ENCODE measurements at regions not wholly inside any gene's neighbourhood (a gene's known extent, or its start where the extent isn't known, plus 50 kb on each side); places are given as distances from the start of the nearest gene placed in this dataset.

GRCh38 chr15:26095710-26096330 is 232.7 kb upstream of the ATP10A start:
- TF ChIP-seq, protein P1, sequence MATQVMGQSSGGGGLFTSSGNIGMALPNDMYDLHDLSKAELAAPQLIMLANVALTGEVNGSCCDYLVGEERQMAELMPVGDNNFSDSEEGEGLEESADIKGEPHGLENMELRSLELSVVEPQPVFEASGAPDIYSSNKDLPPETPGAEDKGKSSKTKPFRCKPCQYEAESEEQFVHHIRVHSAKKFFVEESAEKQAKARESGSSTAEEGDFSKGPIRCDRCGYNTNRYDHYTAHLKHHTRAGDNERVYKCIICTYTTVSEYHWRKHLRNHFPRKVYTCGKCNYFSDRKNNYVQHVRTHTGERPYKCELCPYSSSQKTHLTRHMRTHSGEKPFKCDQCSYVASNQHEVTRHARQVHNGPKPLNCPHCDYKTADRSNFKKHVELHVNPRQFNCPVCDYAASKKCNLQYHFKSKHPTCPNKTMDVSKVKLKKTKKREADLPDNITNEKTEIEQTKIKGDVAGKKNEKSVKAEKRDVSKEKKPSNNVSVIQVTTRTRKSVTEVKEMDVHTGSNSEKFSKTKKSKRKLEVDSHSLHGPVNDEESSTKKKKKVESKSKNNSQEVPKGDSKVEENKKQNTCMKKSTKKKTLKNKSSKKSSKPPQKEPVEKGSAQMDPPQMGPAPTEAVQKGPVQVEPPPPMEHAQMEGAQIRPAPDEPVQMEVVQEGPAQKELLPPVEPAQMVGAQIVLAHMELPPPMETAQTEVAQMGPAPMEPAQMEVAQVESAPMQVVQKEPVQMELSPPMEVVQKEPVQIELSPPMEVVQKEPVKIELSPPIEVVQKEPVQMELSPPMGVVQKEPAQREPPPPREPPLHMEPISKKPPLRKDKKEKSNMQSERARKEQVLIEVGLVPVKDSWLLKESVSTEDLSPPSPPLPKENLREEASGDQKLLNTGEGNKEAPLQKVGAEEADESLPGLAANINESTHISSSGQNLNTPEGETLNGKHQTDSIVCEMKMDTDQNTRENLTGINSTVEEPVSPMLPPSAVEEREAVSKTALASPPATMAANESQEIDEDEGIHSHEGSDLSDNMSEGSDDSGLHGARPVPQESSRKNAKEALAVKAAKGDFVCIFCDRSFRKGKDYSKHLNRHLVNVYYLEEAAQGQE (IDR thresholded peaks at IDR 0.05; ENCODE audit: insufficient read depth in 1 of 2, low read depth in 2 of 2, low read length in 2 of 2) = no peak
- TF ChIP-seq TAF1 (IDR thresholded peaks at IDR 0.05; ENCODE audit: borderline replicate concordance, insufficient read depth, low read length) = no peak
- no peak for TF ChIP-seq SIN3A (IDR thresholded peaks at IDR 0.05; ENCODE audit: borderline replicate concordance, insufficient read depth, low read length)

- TF ChIP-seq FOXP2 (optimal IDR thresholded peaks at IDR 0.05; ENCODE audit: borderline replicate concordance, extremely low read depth, extremely low read length, insufficient read depth) = no peak
- no peak for TF ChIP-seq TAF1 (IDR thresholded peaks at IDR 0.05; ENCODE audit: borderline replicate concordance, insufficient read depth, low read length)
- no peak for TF ChIP-seq SIN3A (IDR thresholded peaks at IDR 0.05; ENCODE audit: borderline replicate concordance, insufficient read depth, low read length)
- TF ChIP-seq POLR2AphosphoS5 (IDR thresholded peaks at IDR 0.05; ENCODE audit: low read depth, low read length) = no peak
- TF ChIP-seq, protein P1 (IDR thresholded peaks at IDR 0.05; ENCODE audit: insufficient read depth in 1 of 2, low read depth in 2 of 2, low read length in 2 of 2) = no peak
Observed at GRCh38 chr15:26091184-26091583, 228.1 kb upstream of the ATP10A start.

GRCh38 chr15:26087881-26088280 is 224.8 kb upstream of the ATP10A start:
- no peak for TF ChIP-seq SIN3A (IDR thresholded peaks at IDR 0.05; ENCODE audit: borderline replicate concordance, insufficient read depth, low read length)
- TF ChIP-seq TAF1 (IDR thresholded peaks at IDR 0.05; ENCODE audit: borderline replicate concordance, insufficient read depth, low read length) = no peak
- TF ChIP-seq, protein P1 (IDR thresholded peaks at IDR 0.05; ENCODE audit: insufficient read depth in 1 of 2, low read depth in 2 of 2, low read length in 2 of 2) = no peak
- no peak for TF ChIP-seq FOXP2 (optimal IDR thresholded peaks at IDR 0.05; ENCODE audit: borderline replicate concordance, extremely low read depth, extremely low read length, insufficient read depth)
- no peak for TF ChIP-seq POLR2AphosphoS5 (IDR thresholded peaks at IDR 0.05; ENCODE audit: low read depth, low read length)

DNA sequence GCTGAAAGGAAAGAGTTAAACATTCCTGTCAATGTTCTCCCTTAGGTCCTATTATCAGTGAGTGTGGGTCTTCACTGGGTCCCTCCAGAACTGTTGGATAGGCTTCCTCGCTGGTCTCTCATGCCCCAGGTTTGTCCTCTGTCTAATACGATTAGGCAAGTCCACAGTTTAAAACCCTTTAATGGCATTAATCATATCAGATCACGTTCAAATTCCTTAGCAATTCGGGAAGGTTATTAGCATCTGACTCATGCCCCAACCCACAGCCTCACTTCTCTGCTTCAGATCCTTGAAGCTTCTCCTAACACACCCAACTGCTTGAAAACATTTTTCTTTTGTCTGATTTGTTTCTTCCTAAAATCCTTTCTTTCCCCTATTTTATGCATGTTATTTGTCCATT is 224.3 kb upstream of the ATP10A start:
- TF ChIP-seq TAF1 (IDR thresholded peaks at IDR 0.05; ENCODE audit: borderline replicate concordance, insufficient read depth, low read length) = no peak
- no peak for TF ChIP-seq FOXP2 (optimal IDR thresholded peaks at IDR 0.05; ENCODE audit: borderline replicate concordance, extremely low read depth, extremely low read length, insufficient read depth)
- TF ChIP-seq POLR2AphosphoS5 (IDR thresholded peaks at IDR 0.05; ENCODE audit: low read depth, low read length) = no peak
- TF ChIP-seq, protein P1 (IDR thresholded peaks at IDR 0.05; ENCODE audit: insufficient read depth in 1 of 2, low read depth in 2 of 2, low read length in 2 of 2) = no peak
- TF ChIP-seq SIN3A (IDR thresholded peaks at IDR 0.05; ENCODE audit: borderline replicate concordance, insufficient read depth, low read length) = no peak

DNA sequence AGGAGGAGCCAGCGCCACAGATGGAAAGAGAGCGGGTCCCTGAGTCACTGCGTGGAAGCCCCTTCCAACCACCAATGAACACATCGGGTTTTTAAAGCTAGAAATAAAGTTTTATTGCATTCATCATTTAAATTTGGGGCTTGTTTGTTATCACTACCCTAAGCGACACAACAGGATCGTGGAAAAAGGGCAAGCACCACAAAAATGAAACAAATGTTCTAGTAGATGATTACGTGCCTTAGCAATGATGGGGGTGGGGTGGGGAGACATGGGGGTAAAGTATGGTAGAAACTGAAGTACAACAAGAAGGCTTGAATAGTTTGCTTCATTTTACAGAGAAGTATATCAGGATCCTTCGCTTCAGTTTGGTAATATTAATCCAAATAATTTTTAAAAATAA is 221.6 kb upstream of the ATP10A start:
- TF ChIP-seq TAF1 (IDR thresholded peaks at IDR 0.05; ENCODE audit: borderline replicate concordance, insufficient read depth, low read length) = no peak
- no peak for TF ChIP-seq FOXP2 (optimal IDR thresholded peaks at IDR 0.05; ENCODE audit: borderline replicate concordance, extremely low read depth, extremely low read length, insufficient read depth)
- TF ChIP-seq, protein P1 (IDR thresholded peaks at IDR 0.05; ENCODE audit: insufficient read depth in 1 of 2, low read depth in 2 of 2, low read length in 2 of 2) = no peak
- no peak for TF ChIP-seq POLR2AphosphoS5 (IDR thresholded peaks at IDR 0.05; ENCODE audit: low read depth, low read length)
- TF ChIP-seq SIN3A (IDR thresholded peaks at IDR 0.05; ENCODE audit: borderline replicate concordance, insufficient read depth, low read length) = no peak
